ENCODE measurements at regions not wholly inside any gene's neighbourhood (a gene's known extent, or its start where the extent isn't known, plus 50 kb on each side); places are given as distances from the start of the nearest gene placed in this dataset.

DNA sequence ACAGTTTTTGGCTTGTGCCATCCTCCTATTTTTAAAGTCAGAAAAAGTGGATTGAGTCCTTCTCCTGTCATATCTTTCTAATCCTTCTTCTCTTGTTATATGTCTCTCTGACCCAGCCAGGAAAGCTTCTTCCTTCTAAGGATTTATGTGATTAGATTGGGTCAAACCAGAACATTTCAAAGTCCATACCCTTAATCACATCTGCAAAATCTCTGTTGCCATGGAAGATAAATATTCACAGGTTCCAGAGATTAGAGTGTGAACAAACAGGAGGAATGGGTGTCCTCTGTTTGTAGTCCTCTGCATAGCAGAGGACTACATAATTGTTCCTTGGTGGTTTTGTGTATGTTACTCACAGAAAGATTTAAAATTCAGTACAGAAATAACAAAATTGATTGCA lies 421.2 kb downstream of the EPHA5 start:
- no peaks in the 10 kb centered on the region for H3K79me2 ChIP-seq (ENCODE audit: insufficient read depth, low read length)
- H3K27me3 ChIP-seq (ENCODE audit: insufficient read depth, low read length) = no peaks in the 10 kb centered on the region
- no peaks in the 10 kb centered on the region for H4K20me1 ChIP-seq (ENCODE audit: insufficient read depth)
- ChIA-PET POLR2A (no interaction called here), CTCF (no interaction called here), RAD21 (ENCODE audit: low non-redundant PET in 1 of 2, low total read pairs in 2 of 2, uncharacterized antibody in 2 of 2, unreplicated experiment in 2 of 2) (no interaction called here)
- no peaks in the 10 kb centered on the region for H3K9me2 ChIP-seq (ENCODE audit: insufficient read depth)
- no peak for TF ChIP-seq RAD21 (IDR thresholded peaks at IDR 0.05; ENCODE audit: low read depth)
- no TSS peak for BruUV-seq (replicated peaks)
- no peak overlapping the region for H3K27ac ChIP-seq (ENCODE audit: low read depth, low read length)
- H2AFZ ChIP-seq (ENCODE audit: low read depth, low read length, poor library complexity, severe bottlenecking) = no peak overlapping the region
- H3K4me3 ChIP-seq (replicated peaks in 1 of 2; ENCODE audit: low read depth in 1 of 2, low read length in 2 of 2) = no peak overlapping the region
- no peak overlapping the region for H3K9ac ChIP-seq (ENCODE audit: low read length)
- DNase-seq (ENCODE audit: low read depth, low spot score) = no peak
- ATAC-seq = no peak
- no peak overlapping the region for H3K4me2 ChIP-seq (ENCODE audit: low read length)
- H3K9me3 ChIP-seq (ENCODE audit: control insufficient read depth in 1 of 2, insufficient read depth in 1 of 2, low read depth in 1 of 2, low read length in 2 of 2) = peaks cover 10 to 12% of the 10 kb centered on the region in 2 experiments; a peak in 3 of 4 replicates
- H3K36me3 ChIP-seq (ENCODE audit: control insufficient read depth in 1 of 2, insufficient read depth in 2 of 2, low read length in 2 of 2) = no peaks in the 10 kb centered on the region
- H3K4me1 ChIP-seq (ENCODE audit: control insufficient read depth in 1 of 2, insufficient read depth in 2 of 2, low read length in 2 of 2) = no peaks in the 10 kb centered on the region
- intact Hi-C loops (cut with micrococcal nuclease) = no loop called here

DNA sequence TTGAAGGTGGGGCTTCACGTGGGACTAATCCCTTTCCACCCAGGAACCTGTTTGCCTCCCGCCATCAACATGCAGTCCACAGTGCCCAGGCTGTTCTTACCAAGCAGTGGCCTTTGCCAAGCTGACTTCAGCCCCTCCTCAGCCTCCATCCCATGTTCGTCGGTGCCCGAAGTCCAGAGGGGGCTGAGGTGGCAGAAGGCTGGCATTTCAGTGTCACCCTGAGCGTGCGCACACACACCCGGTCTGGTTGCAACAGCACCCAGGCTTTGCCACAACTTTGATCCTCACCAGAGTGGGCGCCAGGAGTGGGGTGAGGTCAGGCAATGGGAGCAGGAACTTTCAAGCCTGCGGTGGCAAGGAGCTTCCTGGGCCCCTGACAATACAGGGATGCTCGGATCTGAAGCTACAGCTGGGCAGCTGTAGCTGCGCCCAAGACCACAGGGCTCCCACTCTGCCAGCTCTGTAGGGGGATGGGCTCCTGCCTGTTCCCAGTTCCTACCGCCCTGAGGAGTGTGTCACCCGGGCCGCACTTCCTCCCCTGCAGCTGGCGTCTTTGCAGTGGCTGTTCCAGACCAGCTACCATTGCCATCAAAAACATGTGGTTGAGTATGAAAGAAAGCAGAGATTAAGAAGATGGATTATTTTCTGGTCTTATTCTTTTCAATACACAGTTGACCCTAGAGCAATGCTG lies 428.0 kb downstream of the EPHA5 start:
- H3K4me2 ChIP-seq (ENCODE audit: low read length) = no peak overlapping the region
- no peaks in the 10 kb centered on the region for H3K9me2 ChIP-seq (ENCODE audit: insufficient read depth)
- ChIA-PET RAD21 (ENCODE audit: low non-redundant PET in 1 of 2, low total read pairs in 2 of 2, uncharacterized antibody in 2 of 2, unreplicated experiment in 2 of 2) (no interaction called here), CTCF (no interaction called here), POLR2A (no interaction called here)
- no peak overlapping the region for H3K4me3 ChIP-seq (replicated peaks in 1 of 2; ENCODE audit: low read depth in 1 of 2, low read length in 2 of 2)
- intact Hi-C loops (cut with micrococcal nuclease) = no loop called here
- H4K20me1 ChIP-seq (ENCODE audit: insufficient read depth) = no peaks in the 10 kb centered on the region
- TF ChIP-seq SRF (IDR thresholded peaks at IDR 0.05; ENCODE audit: low read depth) (no peak), EZH2 (IDR thresholded peaks at IDR 0.05) (no peak), JUND (IDR thresholded peaks at IDR 0.05) (no peak), YY1 (IDR thresholded peaks at IDR 0.05; ENCODE audit: extremely low read depth, insufficient replicate concordance, low read depth, low read length) (no peak), SIN3A (IDR thresholded peaks at IDR 0.05; ENCODE audit: low read depth) (no peak)
- TF ChIP-seq, protein P1, sequence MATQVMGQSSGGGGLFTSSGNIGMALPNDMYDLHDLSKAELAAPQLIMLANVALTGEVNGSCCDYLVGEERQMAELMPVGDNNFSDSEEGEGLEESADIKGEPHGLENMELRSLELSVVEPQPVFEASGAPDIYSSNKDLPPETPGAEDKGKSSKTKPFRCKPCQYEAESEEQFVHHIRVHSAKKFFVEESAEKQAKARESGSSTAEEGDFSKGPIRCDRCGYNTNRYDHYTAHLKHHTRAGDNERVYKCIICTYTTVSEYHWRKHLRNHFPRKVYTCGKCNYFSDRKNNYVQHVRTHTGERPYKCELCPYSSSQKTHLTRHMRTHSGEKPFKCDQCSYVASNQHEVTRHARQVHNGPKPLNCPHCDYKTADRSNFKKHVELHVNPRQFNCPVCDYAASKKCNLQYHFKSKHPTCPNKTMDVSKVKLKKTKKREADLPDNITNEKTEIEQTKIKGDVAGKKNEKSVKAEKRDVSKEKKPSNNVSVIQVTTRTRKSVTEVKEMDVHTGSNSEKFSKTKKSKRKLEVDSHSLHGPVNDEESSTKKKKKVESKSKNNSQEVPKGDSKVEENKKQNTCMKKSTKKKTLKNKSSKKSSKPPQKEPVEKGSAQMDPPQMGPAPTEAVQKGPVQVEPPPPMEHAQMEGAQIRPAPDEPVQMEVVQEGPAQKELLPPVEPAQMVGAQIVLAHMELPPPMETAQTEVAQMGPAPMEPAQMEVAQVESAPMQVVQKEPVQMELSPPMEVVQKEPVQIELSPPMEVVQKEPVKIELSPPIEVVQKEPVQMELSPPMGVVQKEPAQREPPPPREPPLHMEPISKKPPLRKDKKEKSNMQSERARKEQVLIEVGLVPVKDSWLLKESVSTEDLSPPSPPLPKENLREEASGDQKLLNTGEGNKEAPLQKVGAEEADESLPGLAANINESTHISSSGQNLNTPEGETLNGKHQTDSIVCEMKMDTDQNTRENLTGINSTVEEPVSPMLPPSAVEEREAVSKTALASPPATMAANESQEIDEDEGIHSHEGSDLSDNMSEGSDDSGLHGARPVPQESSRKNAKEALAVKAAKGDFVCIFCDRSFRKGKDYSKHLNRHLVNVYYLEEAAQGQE (IDR thresholded peaks at IDR 0.05; ENCODE audit: low read depth) = no peak
- peaks cover 17 to 20% of the 10 kb centered on the region in 2 experiments; a peak in 3 of 4 replicates for H3K9me3 ChIP-seq (ENCODE audit: control insufficient read depth in 1 of 2, insufficient read depth in 1 of 2, low read depth in 1 of 2, low read length in 2 of 2)
- H3K79me2 ChIP-seq (ENCODE audit: insufficient read depth, low read length) = no peaks in the 10 kb centered on the region
- no peak overlapping the region for H2AFZ ChIP-seq (ENCODE audit: low read depth, low read length, poor library complexity, severe bottlenecking)
- no peak for DNase-seq (ENCODE audit: low read depth, low spot score)
- H3K9ac ChIP-seq (ENCODE audit: low read length) = no peak overlapping the region
- H3K4me1 ChIP-seq (ENCODE audit: control insufficient read depth in 1 of 2, insufficient read depth in 2 of 2, low read length in 2 of 2) = no peaks in the 10 kb centered on the region
- H3K36me3 ChIP-seq (ENCODE audit: control insufficient read depth in 1 of 2, insufficient read depth in 2 of 2, low read length in 2 of 2) = no peaks in the 10 kb centered on the region
- BruUV-seq (replicated peaks) = no TSS peak
- no peaks in the 10 kb centered on the region for H3K27me3 ChIP-seq (ENCODE audit: insufficient read depth, low read length)
- H3K27ac ChIP-seq (ENCODE audit: low read depth, low read length) = no peak overlapping the region
- no peak for ATAC-seq

Data from HCT116 (cell line).